Adrenal gland (tissue), 5 donors: ENCODE measurements at regions not wholly inside any gene's neighbourhood (a gene's known extent, or its start where the extent isn't known, plus 50 kb on each side); places are given as distances from the start of the nearest gene placed in this dataset.

ENCODE experiments used
- POLR2A ChIP-seq, 2 donors: fragments of 450-650 bp; IDR thresholded peaks; one replicate each; pipeline ENCODE4 v1.6.1; 2017; ENCODE audit warnings: antibody characterized with exemption in 2 of 2, mild to moderate bottlenecking in 2 of 2, moderate library complexity in 1 of 2
- TF ChIP-seq, protein P1 (sequence below), 6 experiments: fragments of 450-650 bp in 4 of 6; fragments of 200-600 bp in 2 of 6; sonication (generic) in 1 of 6; IDR thresholded peaks; 1 replicate in 5 of 6; 2 replicates in 1 of 6; pipeline versions ENCODE4 v1.5.1 to v1.8.0; 2016 to 2021; ENCODE audit warnings: antibody characterized with exemption in 6 of 6, mild to moderate bottlenecking in 2 of 6, moderate library complexity in 1 of 6
- donor health status: DM: no; HTN: no; CAD: no.

DNA sequence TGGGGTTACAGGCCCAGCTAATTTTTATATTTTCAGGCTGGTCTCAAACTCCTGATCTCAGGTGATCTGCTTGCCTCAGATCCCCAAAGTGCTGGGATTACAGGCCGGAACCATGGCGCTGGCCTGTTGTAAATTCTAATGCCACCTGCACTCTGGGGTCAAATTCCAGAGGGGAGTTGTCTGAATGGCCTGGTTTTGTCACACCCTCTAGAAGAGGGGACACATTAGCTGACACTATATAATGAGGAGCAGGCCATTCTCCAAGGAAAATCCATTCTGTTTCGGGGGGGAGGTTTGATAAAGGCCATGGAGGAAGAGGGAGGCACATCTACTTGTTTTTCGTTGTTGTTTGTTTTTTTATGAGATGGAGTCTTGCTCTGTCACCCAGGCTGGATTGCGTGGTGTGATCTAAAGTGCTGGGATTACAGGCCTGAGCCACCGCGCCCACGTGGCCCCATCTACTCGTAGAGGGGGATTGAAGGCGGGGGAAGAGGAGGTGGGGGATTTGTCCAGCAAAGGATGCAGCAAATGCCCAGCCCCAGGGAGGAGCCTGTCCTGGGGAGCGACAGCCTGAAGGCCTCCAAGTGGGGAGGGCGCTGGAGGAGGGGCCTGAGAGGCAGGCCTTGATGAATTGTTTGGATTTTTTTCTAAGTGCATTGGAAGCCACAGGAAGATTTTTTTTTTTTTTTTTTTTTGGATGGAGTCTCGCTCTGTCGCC lies 78.4 kb upstream of the SLC45A1 start:
- TF ChIP-seq, protein P1, sequence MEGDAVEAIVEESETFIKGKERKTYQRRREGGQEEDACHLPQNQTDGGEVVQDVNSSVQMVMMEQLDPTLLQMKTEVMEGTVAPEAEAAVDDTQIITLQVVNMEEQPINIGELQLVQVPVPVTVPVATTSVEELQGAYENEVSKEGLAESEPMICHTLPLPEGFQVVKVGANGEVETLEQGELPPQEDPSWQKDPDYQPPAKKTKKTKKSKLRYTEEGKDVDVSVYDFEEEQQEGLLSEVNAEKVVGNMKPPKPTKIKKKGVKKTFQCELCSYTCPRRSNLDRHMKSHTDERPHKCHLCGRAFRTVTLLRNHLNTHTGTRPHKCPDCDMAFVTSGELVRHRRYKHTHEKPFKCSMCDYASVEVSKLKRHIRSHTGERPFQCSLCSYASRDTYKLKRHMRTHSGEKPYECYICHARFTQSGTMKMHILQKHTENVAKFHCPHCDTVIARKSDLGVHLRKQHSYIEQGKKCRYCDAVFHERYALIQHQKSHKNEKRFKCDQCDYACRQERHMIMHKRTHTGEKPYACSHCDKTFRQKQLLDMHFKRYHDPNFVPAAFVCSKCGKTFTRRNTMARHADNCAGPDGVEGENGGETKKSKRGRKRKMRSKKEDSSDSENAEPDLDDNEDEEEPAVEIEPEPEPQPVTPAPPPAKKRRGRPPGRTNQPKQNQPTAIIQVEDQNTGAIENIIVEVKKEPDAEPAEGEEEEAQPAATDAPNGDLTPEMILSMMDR (IDR thresholded peaks at IDR 0.05) = no peak
- no peak for TF ChIP-seq POLR2A (IDR thresholded peaks at IDR 0.05)
